AG04449 (cell line): ENCODE measurements at regions not wholly inside any gene's neighbourhood (a gene's known extent, or its start where the extent isn't known, plus 50 kb on each side); places are given as distances from the start of the nearest gene placed in this dataset.

Experiments
- CTCF ChIA-PET: fragments of 350-600 bp; formaldehyde crosslinking; extraction: SDS; loops from one replicate; lab custom pipeline; 2021; ENCODE audit warnings: antibody characterized with exemption; lab: Yijun Ruan, JAX
- POLR2A ChIA-PET: fragments of 400-600, 350-600 bp; formaldehyde crosslinking; extraction: SDS; loops from one replicate; lab custom pipeline; 2020; ENCODE audit warnings: antibody characterized with exemption, inconsistent platforms; lab: Yijun Ruan, JAX
- DNase-seq: peaks from one replicate; pipeline ENCODE4 v3.0.0-alpha.2; 2010; ENCODE audit warnings: low read depth, low spot score
- H3K4me3 ChIP-seq: 2 replicates; pipeline ENCODE4 v1.5.1; 2011; ENCODE audit warnings: low read depth, mild to moderate bottlenecking, control low read depth, low read length
- TF ChIP-seq, protein P1 (sequence below): IDR thresholded peaks from one replicate; pipeline ENCODE4 v1.5.1; 2011; ENCODE audit warnings: mild to moderate bottlenecking, moderate library complexity, low read length, control low read depth, inconsistent platforms; ENCODE audit not compliant: insufficient read depth; ENCODE audit errors: missing control alignments

DNA sequence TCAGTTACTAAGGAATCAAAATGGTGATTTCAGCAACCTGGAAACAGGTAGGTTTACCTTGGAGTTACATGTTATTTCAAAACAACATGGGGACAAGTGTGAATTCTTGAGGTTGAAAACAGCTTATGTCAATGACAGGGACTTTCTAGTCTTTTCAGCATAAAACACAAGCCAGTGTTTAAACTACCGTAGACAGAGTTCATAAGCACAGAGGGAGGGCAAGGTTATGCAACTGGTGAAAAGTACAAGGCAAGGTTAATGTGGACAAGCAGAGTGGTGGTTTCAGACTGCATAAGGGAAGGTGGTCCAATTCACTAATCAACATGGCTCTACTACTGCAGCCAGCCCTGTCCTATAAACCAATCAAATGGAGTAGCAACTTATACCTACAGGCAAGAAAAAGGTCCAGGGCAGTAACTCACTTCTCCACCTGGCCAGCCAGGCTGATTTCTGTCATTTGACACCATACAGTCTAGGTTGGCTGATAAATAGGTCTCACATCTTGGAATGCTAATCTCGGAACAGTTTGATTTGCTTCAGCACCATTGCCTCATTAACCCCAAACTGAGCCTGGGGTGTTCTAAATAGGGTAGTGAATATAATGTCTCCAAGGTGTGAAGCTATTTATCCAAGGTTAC is 250.3 kb upstream of the PROX1 start:
- DNase-seq: no peak
- no peak overlapping the region for H3K4me3 ChIP-seq
- TF ChIP-seq, protein P1, sequence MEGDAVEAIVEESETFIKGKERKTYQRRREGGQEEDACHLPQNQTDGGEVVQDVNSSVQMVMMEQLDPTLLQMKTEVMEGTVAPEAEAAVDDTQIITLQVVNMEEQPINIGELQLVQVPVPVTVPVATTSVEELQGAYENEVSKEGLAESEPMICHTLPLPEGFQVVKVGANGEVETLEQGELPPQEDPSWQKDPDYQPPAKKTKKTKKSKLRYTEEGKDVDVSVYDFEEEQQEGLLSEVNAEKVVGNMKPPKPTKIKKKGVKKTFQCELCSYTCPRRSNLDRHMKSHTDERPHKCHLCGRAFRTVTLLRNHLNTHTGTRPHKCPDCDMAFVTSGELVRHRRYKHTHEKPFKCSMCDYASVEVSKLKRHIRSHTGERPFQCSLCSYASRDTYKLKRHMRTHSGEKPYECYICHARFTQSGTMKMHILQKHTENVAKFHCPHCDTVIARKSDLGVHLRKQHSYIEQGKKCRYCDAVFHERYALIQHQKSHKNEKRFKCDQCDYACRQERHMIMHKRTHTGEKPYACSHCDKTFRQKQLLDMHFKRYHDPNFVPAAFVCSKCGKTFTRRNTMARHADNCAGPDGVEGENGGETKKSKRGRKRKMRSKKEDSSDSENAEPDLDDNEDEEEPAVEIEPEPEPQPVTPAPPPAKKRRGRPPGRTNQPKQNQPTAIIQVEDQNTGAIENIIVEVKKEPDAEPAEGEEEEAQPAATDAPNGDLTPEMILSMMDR: no peak
- CTCF ChIA-PET: no interaction called here
- POLR2A ChIA-PET: no interaction called here

DNA sequence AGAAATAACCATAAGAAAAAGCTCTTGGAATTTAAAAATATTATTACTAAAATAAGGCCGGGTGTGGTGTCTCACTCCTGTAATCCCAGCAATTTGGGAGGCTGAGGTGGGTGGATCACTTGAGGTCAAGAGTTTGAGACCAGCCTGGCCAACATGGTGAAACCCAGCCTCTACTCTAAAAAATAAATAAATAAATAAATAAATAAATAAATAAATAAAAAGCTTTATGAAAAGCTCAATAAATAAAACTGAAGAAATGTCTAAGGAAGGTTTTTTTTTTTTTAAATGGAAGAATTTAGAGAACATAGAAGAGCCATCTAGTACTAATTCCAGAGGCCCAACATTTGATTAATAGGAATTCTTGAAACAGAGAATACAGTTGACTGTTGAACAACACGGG is 249.1 kb upstream of the PROX1 start:
- CTCF ChIA-PET: no interaction called here

DNA sequence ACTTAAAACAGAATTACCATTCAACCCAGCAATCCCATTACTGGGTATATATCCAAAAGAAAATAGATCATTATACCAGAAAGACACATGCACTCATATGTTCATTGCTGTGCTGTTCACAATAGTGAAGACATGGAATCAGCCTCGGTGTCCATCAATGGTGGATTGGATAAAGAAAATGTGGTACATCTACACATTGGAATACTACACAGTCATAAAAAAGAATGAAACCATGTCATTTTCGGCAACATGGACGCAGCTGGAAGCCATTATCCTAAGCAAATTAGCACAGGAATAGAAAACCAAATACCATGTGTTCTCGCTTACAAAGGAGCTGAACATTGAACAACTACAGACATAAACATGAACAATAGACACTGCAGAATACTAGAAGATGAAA is 244.8 kb upstream of the PROX1 start:
- DNase-seq: no peak
- ChIA-PET CTCF (no interaction called here), POLR2A (no interaction called here)
- TF ChIP-seq, protein P1: no peak
- H3K4me3 ChIP-seq: no peak overlapping the region

More for the DNA sequence above, 249.1 kb upstream of the PROX1 start:
- no peak for DNase-seq
- TF ChIP-seq, protein P1: no peak
- POLR2A ChIA-PET: no interaction called here
- H3K4me3 ChIP-seq: no peak overlapping the region

DNA sequence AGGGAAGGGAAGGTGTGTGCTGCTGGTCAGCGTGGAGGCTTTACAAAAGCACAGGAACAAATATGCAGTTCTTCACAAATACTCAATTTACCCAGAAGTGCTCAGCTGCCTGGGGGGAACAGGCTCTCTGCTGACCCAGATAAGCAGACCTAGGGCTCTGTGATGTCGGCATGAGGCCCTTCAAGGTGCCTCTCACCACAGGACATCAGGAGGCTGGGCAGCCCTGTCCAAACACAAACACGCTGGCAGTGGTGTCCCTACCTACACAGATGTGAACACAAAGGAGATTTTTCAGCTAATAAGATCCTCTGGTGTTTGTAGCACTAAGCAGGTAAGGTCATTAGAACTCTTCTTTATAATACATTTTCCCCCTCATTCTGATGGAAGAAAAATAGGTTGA is 243.0 kb upstream of the PROX1 start:
- no peak for DNase-seq
- CTCF ChIA-PET: no interaction called here
- no peak overlapping the region for H3K4me3 ChIP-seq
- POLR2A ChIA-PET: no interaction called here
- TF ChIP-seq, protein P1: no peak

DNA sequence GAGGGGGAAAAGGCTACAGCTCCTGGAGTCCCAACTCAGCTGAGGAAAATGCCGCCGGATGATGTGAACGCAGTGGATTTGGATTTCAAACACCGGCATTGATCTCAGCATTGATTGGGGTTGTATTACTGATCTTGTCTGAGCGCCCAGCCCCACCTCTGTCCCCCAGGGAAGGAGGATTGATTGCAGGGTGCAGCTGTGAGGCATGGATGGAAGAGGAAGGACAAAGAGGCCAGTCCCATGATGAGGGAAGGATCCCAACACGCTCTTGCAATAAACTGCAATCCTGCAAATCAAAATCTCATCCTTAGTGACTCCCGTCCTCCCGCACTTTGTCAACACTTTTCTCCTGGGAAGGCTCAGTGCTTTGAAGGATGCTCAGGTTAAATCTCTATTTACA is 242.3 kb upstream of the PROX1 start:
- no peak for DNase-seq
- H3K4me3 ChIP-seq: no peak overlapping the region
- CTCF ChIA-PET: no interaction called here
- POLR2A ChIA-PET: no interaction called here
- TF ChIP-seq, protein P1: no peak

DNA sequence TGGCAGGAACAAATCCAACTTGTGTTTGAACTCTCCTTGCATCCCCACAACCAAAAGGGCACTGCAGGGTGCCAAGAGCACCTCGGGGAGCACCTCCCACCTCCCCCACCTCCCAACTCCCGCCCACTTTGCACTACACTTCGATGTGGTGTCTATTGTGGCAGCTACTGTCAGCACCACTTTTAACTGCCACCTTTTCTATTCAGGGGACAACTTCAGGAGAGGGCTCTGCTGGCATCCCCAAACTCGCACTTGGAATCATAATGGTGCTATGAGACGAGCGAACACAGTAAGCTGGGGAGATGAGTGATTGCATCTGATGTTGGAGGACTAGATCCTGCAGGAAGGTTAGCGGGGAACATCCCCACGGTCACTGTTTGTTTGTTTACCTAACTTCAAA is 238.2 kb upstream of the PROX1 start:
- ChIA-PET POLR2A (no interaction called here), CTCF (no interaction called here)
- TF ChIP-seq, protein P1: no peak
- H3K4me3 ChIP-seq: no peak overlapping the region
- no peak for DNase-seq
